GM12878 (cell line): ENCODE measurements at regions not wholly inside any gene's neighbourhood (a gene's known extent, or its start where the extent isn't known, plus 50 kb on each side); places are given as distances from the start of the nearest gene placed in this dataset.

Source experiments
- ATAC-seq: fragments of 200-7000 bp; cut with Tn5 transposase; 3 replicates; pipeline ENCODE4 v1.9.1; 2020; ENCODE audit warnings: mild to moderate bottlenecking, moderate library complexity
- BruUV-seq: library from RNA; stranded (reverse); fragments of 400-500 nt; replicated peaks from 2 replicates; lab custom pipeline; 2021; lab: Mats Ljungman, UMichigan
- CTCF ChIA-PET: fragments of 300-600 bp; sonication (Branson Sonifier 250); formaldehyde crosslinking; extraction: SDS; loops from one replicate; lab custom pipeline; 2021; ENCODE audit warnings: inconsistent platforms; lab: Yijun Ruan, JAX
- POLR2A ChIA-PET: fragments of 350-600 bp; formaldehyde crosslinking; extraction: SDS; loops from one replicate; lab custom pipeline; 2021; ENCODE audit warnings: inconsistent platforms; lab: Charles Lee
- RAD21 ChIA-PET: fragments of 300-600 bp; sonication (Branson Sonifier 250); formaldehyde crosslinking; loops from one replicate; lab custom pipeline; 2023; ENCODE audit warnings: antibody characterized with exemption; ENCODE audit not compliant: unreplicated experiment; lab: Charles Lee
- SMC1A ChIA-PET: fragments of 300-600 bp; sonication (Branson Sonifier 250); formaldehyde crosslinking; loops from one replicate; lab custom pipeline; 2023; ENCODE audit not compliant: unreplicated experiment, uncharacterized antibody; lab: Charles Lee
- DNase-seq: peaks from one replicate; pipeline ENCODE4 v3.0.0-alpha.2; 2011; ENCODE audit warnings: low read depth, low spot score
- FAIRE-seq: peaks from 3 replicates; lab custom pipeline; 2011; peaks lifted over from hg19 to GRCh38; lab: Jason Lieb, UNC
- H2AFZ ChIP-seq: 2 replicates; pipeline ENCODE4 v1.6.0; 2011; ENCODE audit warnings: low read depth, low read length, control low read depth; ENCODE audit not compliant: control insufficient read depth
- H3K27ac ChIP-seq: 2 replicates; pipeline ENCODE4 v1.5.1; 2011; ENCODE audit warnings: control low read depth; ENCODE audit not compliant: control insufficient read depth, insufficient read depth
- H3K27me3 ChIP-seq, 2 experiments: replicated peaks in 1 of 2; 2 replicates each; pipeline versions ENCODE4 v1.6.0 to v1.6.1; 2011; ENCODE audit warnings: low read length in 1 of 2; ENCODE audit not compliant: control insufficient read depth in 2 of 2, insufficient read depth in 2 of 2
- H3K36me3 ChIP-seq, 2 experiments: 2 replicates each; pipeline ENCODE4 v1.5.1; 2011; ENCODE audit warnings: low read length in 1 of 2; ENCODE audit not compliant: control insufficient read depth in 2 of 2, insufficient read depth in 2 of 2
- H3K4me1 ChIP-seq: 2 replicates; pipeline ENCODE4 v1.6.1; 2011; ENCODE audit warnings: mild to moderate bottlenecking, low read length, moderate library complexity, mixed read lengths; ENCODE audit not compliant: control insufficient read depth, insufficient read depth
- H3K4me2 ChIP-seq: 2 replicates; pipeline ENCODE4 v1.6.0; 2011; ENCODE audit warnings: control low read depth; ENCODE audit not compliant: control insufficient read depth, insufficient read depth
- H3K4me3 ChIP-seq: fragments of 200-600 bp; sonication (generic); 2 replicates; pipeline ENCODE4 v1.5.1; 2016
- H3K79me2 ChIP-seq: 2 replicates; pipeline ENCODE4 v1.6.0; 2011; ENCODE audit warnings: low read length; ENCODE audit not compliant: control insufficient read depth, insufficient read depth
- H3K9ac ChIP-seq: 2 replicates; pipeline ENCODE4 v1.8.0; 2011; ENCODE audit warnings: low read length, control low read depth, mixed read lengths; ENCODE audit not compliant: control insufficient read depth, insufficient read depth
- H3K9me3 ChIP-seq: replicated peaks from 3 replicates; pipeline ENCODE4 v1.5.1; 2011; ENCODE audit warnings: mild to moderate bottlenecking, low read length; ENCODE audit not compliant: control insufficient read depth, insufficient read depth
- H4K20me1 ChIP-seq: 2 replicates; pipeline ENCODE4 v1.6.0; 2011; ENCODE audit not compliant: control insufficient read depth, insufficient read depth
- BCL11A ChIP-seq: IDR thresholded peaks from 2 replicates; pipeline ENCODE4 v1.6.1; 2011; ENCODE audit warnings: low read depth, low read length
- DPF2 ChIP-seq: fragments of 450-650 bp; IDR thresholded peaks from 2 replicates; pipeline ENCODE4 v1.6.1; 2017; ENCODE audit warnings: mild to moderate bottlenecking
- ETV6 ChIP-seq, 2 experiments: fragments of 450-650 bp in 1 of 2; IDR thresholded peaks in 1 of 2; conservative IDR thresholded peaks in 1 of 2; 2 replicates each; pipeline ENCODE4 v1.6.1; 2014; ENCODE audit warnings: antibody characterized with exemption in 1 of 2, borderline replicate concordance in 1 of 2, low read depth in 1 of 2, mild to moderate bottlenecking in 1 of 2, moderate library complexity in 1 of 2
- LARP7 ChIP-seq: fragments of 450-650 bp; IDR thresholded peaks from 2 replicates; pipeline ENCODE4 v1.6.1; 2017; ENCODE audit warnings: mild to moderate bottlenecking
- MLLT1 ChIP-seq: fragments of 450-650 bp; IDR thresholded peaks from 2 replicates; pipeline ENCODE4 v1.6.1; 2016; ENCODE audit warnings: mild to moderate bottlenecking
- NR2C1 ChIP-seq: fragments of 450-650 bp; IDR thresholded peaks from 2 replicates; pipeline ENCODE4 v1.6.1; 2017; ENCODE audit warnings: antibody characterized with exemption, mild to moderate bottlenecking, moderate library complexity
- PML ChIP-seq: IDR thresholded peaks from 2 replicates; pipeline ENCODE4 v1.6.1; 2012; ENCODE audit warnings: low read length, inconsistent platforms
- RAD51 ChIP-seq: fragments of 450-650 bp; IDR thresholded peaks from 2 replicates; pipeline ENCODE4 v1.6.1; 2016; ENCODE audit warnings: moderate library complexity, mild to moderate bottlenecking, inconsistent platforms
- RCOR1 ChIP-seq: conservative IDR thresholded peaks from 2 replicates; pipeline ENCODE4 v1.6.1; 2012; ENCODE audit warnings: low read depth, low read length, improper control_type of control experiment
- RELB ChIP-seq: fragments of 450-650 bp; IDR thresholded peaks from 2 replicates; pipeline ENCODE4 v1.6.1; 2017; ENCODE audit warnings: low read depth, mild to moderate bottlenecking, moderate library complexity
- REST ChIP-seq: IDR thresholded peaks from 2 replicates; pipeline ENCODE4 v1.6.1; 2012; ENCODE audit warnings: mild to moderate bottlenecking, low read depth, low read length
- SP1 ChIP-seq: IDR thresholded peaks from one replicate; pipeline ENCODE4 v1.6.1; 2011; ENCODE audit warnings: low read depth, low read length
- ZNF207 ChIP-seq: fragments of 450-650 bp; IDR thresholded peaks from 2 replicates; pipeline ENCODE4 v1.6.1; 2014; ENCODE audit warnings: antibody characterized with exemption, mild to moderate bottlenecking, borderline replicate concordance
- WGBS: methylation state at CpG from one replicate; pipeline ENCODE4 v1.1.6; 2016; ENCODE audit warnings: low lambda C conversion rate; ENCODE audit not compliant: insufficient replicate concordance, insufficient coverage; ENCODE audit errors: missing lambda C conversion rate; 5-methylcytosine and 5-hydroxymethylcytosine counted together
- in situ Hi-C: fragments of 300-500 bp; cut with MboI; formaldehyde crosslinking; loops from 9 replicates; pipeline ENCODE4 v1.14.3; 2018; ENCODE audit warnings: mixed read lengths
- intact Hi-C: fragments of 100-400 bp; cut with micrococcal nuclease; formaldehyde crosslinking; loops from one replicate; pipeline ENCODE4 v1.14.2; 2022; ENCODE audit not compliant: unreplicated experiment

- DNase-seq (no peak), FAIRE-seq (no peak), ATAC-seq (no peak)
- BruUV-seq, result no TSS peak
- no peak overlapping the region for H3K27ac ChIP-seq
- no peak overlapping the region for H3K4me3 ChIP-seq
- H4K20me1 ChIP-seq, result no peaks in the 10 kb centered on the region
- no peak overlapping the region for H2AFZ ChIP-seq
- no peaks in the 10 kb centered on the region for H3K36me3 ChIP-seq
- H3K27me3 ChIP-seq, result no peaks in the 10 kb centered on the region
- no peak overlapping the region for H3K9ac ChIP-seq
- WGBS, result 11% methylated on average over 10 of the region's 10 CpGs
- TF ChIP-seq RCOR1 (no peak), ETV6 (conservative IDR thresholded peaks at IDR 0.05 in 1 of 2, IDR thresholded peaks at IDR 0.05 in 1 of 2; ENCODE audit: borderline replicate concordance in 1 of 2, low read depth in 1 of 2) (no peak), ZNF207 (no peak), DPF2 (no peak)
- SMC1A ChIA-PET, result interaction anchor here (0.6 to 0.8 kb wide), 2 partner anchors 14 to 239 kb away, joined by 3 read pairs; no protein-coding TSS in a partner anchor
- H3K79me2 ChIP-seq, result no peaks in the 10 kb centered on the region
- H3K4me1 ChIP-seq, result no peaks in the 10 kb centered on the region
- H3K4me2 ChIP-seq, result no peak overlapping the region
- H3K9me3 ChIP-seq, result no peaks in the 10 kb centered on the region
- intact Hi-C loops (no loop called here), in situ Hi-C loops (no loop called here)
- RAD21 ChIA-PET, result no interaction called here
- CTCF ChIA-PET, result no interaction called here
- POLR2A ChIA-PET, result no interaction called here
Observed at GRCh38 chr22:47240116-47240515, 477.7 kb downstream of the TBC1D22A start.

GRCh38 chr22:47239474-47239860 is 477.0 kb downstream of the TBC1D22A start:
- no peak overlapping the region for H3K27ac ChIP-seq
- H4K20me1 ChIP-seq, result no peaks in the 10 kb centered on the region
- H3K9me3 ChIP-seq, result no peaks in the 10 kb centered on the region
- ATAC-seq (no peak), FAIRE-seq (no peak), DNase-seq (no peak)
- intact Hi-C loops, result no loop called here
- no peak overlapping the region for H3K9ac ChIP-seq
- no peak overlapping the region for H2AFZ ChIP-seq
- H3K4me2 ChIP-seq, result no peak overlapping the region
- ChIA-PET CTCF (no interaction called here), POLR2A (no interaction called here), SMC1A (interaction anchor here (0.6 kb wide), 1 partner anchor 238 kb away, joined by 3 read pairs; no protein-coding TSS in a partner anchor), RAD21 (no interaction called here)
- no TSS peak for BruUV-seq
- no peaks in the 10 kb centered on the region for H3K27me3 ChIP-seq
- no peaks in the 10 kb centered on the region for H3K79me2 ChIP-seq
- H3K4me3 ChIP-seq, result no peak overlapping the region
- WGBS, result 7% methylated on average over 6 of the region's 6 CpGs
- no peaks in the 10 kb centered on the region for H3K36me3 ChIP-seq
- no peaks in the 10 kb centered on the region for H3K4me1 ChIP-seq
- in situ Hi-C loops, result no loop called here
- TF ChIP-seq NR2C1 (no peak), BCL11A (no peak), REST (no peak), MLLT1 (no peak), RAD51 (no peak), SP1 (no peak), LARP7 (no peak), PML (no peak), RELB (no peak)
